K562 (cell line): ENCODE measurements at regions not wholly inside any gene's neighbourhood (a gene's known extent, or its start where the extent isn't known, plus 50 kb on each side); places are given as distances from the start of the nearest gene placed in this dataset.

Experiments used
- ATF1 ChIP-seq, 2 experiments: fragments of 450-650 bp in 1 of 2; IDR thresholded peaks; 2 replicates each; pipeline ENCODE4 v1.6.1; 2016; ENCODE audit warnings: missing compliant biosample characterization in 1 of 2, missing genetic modification characterization in 1 of 2
- ATF6 ChIP-seq: sonication (generic); formaldehyde crosslinking; IDR thresholded peaks from 2 replicates; pipeline ENCODE4 v1.4.0; 2020; ENCODE audit warnings: mild to moderate bottlenecking, missing genetic modification reagents
- CREB5 ChIP-seq: fragments of 250-450 bp; sonication (Bioruptor Pico); IDR thresholded peaks from 2 replicates; pipeline ENCODE4 v1.5.0; 2020; ENCODE audit warnings: mild to moderate bottlenecking
- MGA ChIP-seq: fragments of 450-650 bp; IDR thresholded peaks from 2 replicates; pipeline ENCODE4 v1.6.1; 2016; ENCODE audit warnings: mild to moderate bottlenecking, moderate library complexity
- NCOA2 ChIP-seq, 2 experiments: fragments of 450-650 bp; IDR thresholded peaks; 2 replicates each; pipeline ENCODE4 v1.6.1; 2018; ENCODE audit warnings: mild to moderate bottlenecking in 2 of 2, moderate library complexity in 1 of 2; ENCODE audit not compliant: partially characterized antibody in 2 of 2
- ZNF41 ChIP-seq: fragments of 250-450 bp; sonication (Bioruptor Pico); conservative IDR thresholded peaks from 2 replicates; pipeline ENCODE4 v1.4.0; 2020; ENCODE audit warnings: mild to moderate bottlenecking

- TF ChIP-seq ATF6 (no peak), MGA (peak; percentile 48), ATF1 (CRISPR knock-in tag; IDR thresholded peaks at IDR 0.05) (no peak), ATF1 (tag; IDR thresholded peaks at IDR 0.05) (0 out of 2 replicates have a peak, but pooled peaks have one; percentile 31), NCOA2 (IDR thresholded peaks at IDR 0.05; ENCODE audit: partially characterized antibody in 2 of 2) (no peak), CREB5 (CRISPR knock-in tag) (no peak), ZNF41 (CRISPR knock-in tag) (no peak)
These were observed 69.8 kb upstream of the PGBD5 start (continued) for GRCh38 chr1:230495891-230496385.
